HepG2 (cell line): ENCODE measurements at regions not wholly inside any gene's neighbourhood (a gene's known extent, or its start where the extent isn't known, plus 50 kb on each side); places are given as distances from the start of the nearest gene placed in this dataset.

Experiments used
- ATF2 ChIP-seq: sonication (generic); formaldehyde crosslinking; IDR thresholded peaks from 2 replicates; pipeline ENCODE4 v1.4.0; 2020; ENCODE audit warnings: missing genetic modification reagents
- BCL3 ChIP-seq: sonication (generic); formaldehyde crosslinking; IDR thresholded peaks from 2 replicates; pipeline ENCODE4 v1.5.1; 2020; ENCODE audit warnings: mild to moderate bottlenecking, missing genetic modification reagents, moderate library complexity
- CTCF ChIP-seq: sonication (generic); formaldehyde crosslinking; IDR thresholded peaks from 2 replicates; pipeline ENCODE4 v1.5.0; 2020; ENCODE audit warnings: mild to moderate bottlenecking, missing genetic modification reagents, moderate library complexity
- EZH2 ChIP-seq: conservative IDR thresholded peaks from 2 replicates; pipeline ENCODE4 v1.6.1; 2012; ENCODE audit warnings: mild to moderate bottlenecking, low read depth, low read length, moderate library complexity
- GZF1 ChIP-seq: sonication (generic); formaldehyde crosslinking; IDR thresholded peaks from 2 replicates; pipeline ENCODE4 v1.5.1; 2020; ENCODE audit warnings: mild to moderate bottlenecking, missing genetic modification reagents
- KLF6 ChIP-seq: IDR thresholded peaks from 2 replicates; pipeline ENCODE4 v1.8.0; 2016; ENCODE audit warnings: missing biosample characterization, missing genetic modification reagents
- POLR2A ChIP-seq, 2 experiments: IDR thresholded peaks; 2 replicates each; pipeline ENCODE4 v1.6.1; 2011; ENCODE audit warnings: low read depth in 2 of 2, low read length in 2 of 2, mild to moderate bottlenecking in 1 of 2, moderate library complexity in 1 of 2; ENCODE audit not compliant: insufficient read depth in 1 of 2
- POLR2AphosphoS5 ChIP-seq: IDR thresholded peaks from 2 replicates; pipeline ENCODE4 v1.6.1; 2012; ENCODE audit warnings: low read depth, low read length

GRCh38 chr9:107212613-107213012 is 70.5 kb upstream of the RAD23B start:
- no peak for TF ChIP-seq BCL3 (CRISPR knock-in tag)
- TF ChIP-seq EZH2 = no peak
- TF ChIP-seq ATF2 = no peak
- no peak for TF ChIP-seq POLR2AphosphoS5
- no peak for TF ChIP-seq CTCF (CRISPR knock-in tag)
- no peak for TF ChIP-seq KLF6 (CRISPR knock-in tag)
- TF ChIP-seq GZF1 (CRISPR knock-in tag) = no peak
- TF ChIP-seq POLR2A (IDR thresholded peaks at IDR 0.05; ENCODE audit: insufficient read depth in 1 of 2, low read depth in 2 of 2, low read length in 2 of 2) = no peak
